ENCODE measurements at regions not wholly inside any gene's neighbourhood (a gene's known extent, or its start where the extent isn't known, plus 50 kb on each side); places are given as distances from the start of the nearest gene placed in this dataset.

GRCh38 chr15:29637555-29637954 is 184.7 kb downstream of the TJP1 start:
- Histone ChIP-seq H3K23me2 (ENCODE audit: insufficient read length, low read depth, low read length, poor library complexity, severe bottlenecking) (no peaks in the 10 kb centered on the region), H3K9ac (ENCODE audit: extremely low read depth, insufficient read length, low read length) (no peak overlapping the region), H2BK120ac (ENCODE audit: low read depth, low read length, poor library complexity, severe bottlenecking) (no peak overlapping the region), H3K56ac (ENCODE audit: insufficient read length, low read depth, low read length) (no peak overlapping the region), H3K14ac (ENCODE audit: insufficient read depth, low read length) (no peak overlapping the region), H2BK15ac (ENCODE audit: low read depth, low read length) (no peak overlapping the region), H2AFZ (ENCODE audit: low read length) (no peak overlapping the region), H3K4me1 (ENCODE audit: insufficient read depth, low read length) (peaks cover 3% of the 10 kb centered on the region; the same call in 1 of the 2 replicates), H3K9me3 (ENCODE audit: control insufficient read depth, low read depth, low read length) (no peaks in the 10 kb centered on the region), H3K79me2 (ENCODE audit: insufficient read depth, low read length) (no peaks in the 10 kb centered on the region), H4K20me1 (ENCODE audit: control insufficient read depth, insufficient read depth, insufficient read length) (no peaks in the 10 kb centered on the region), H3K23ac (ENCODE audit: insufficient read length, low read depth, low read length) (no peak overlapping the region), H3K27me3 (ENCODE audit: insufficient read depth, low read length) (no peaks in the 10 kb centered on the region; the same call in 1 of the 2 replicates), H4K8ac (replicated peaks; ENCODE audit: insufficient read length, low read depth, low read length) (no peak overlapping the region), H3K4me2 (ENCODE audit: insufficient read depth, insufficient read length, low read length) (no peak overlapping the region), H3T11ph (ENCODE audit: low read length) (no peak overlapping the region), H4K5ac (ENCODE audit: insufficient read length, low read depth, low read length) (no peak overlapping the region), H2BK5ac (ENCODE audit: insufficient read length, low read length) (no peak overlapping the region), H2AK5ac (ENCODE audit: insufficient read length, low read length) (no peak overlapping the region), H2BK12ac (ENCODE audit: insufficient read length, low read depth, low read length) (no peak overlapping the region), H3K18ac (ENCODE audit: insufficient read length, low read depth, low read length) (no peak overlapping the region), H3K79me1 (ENCODE audit: insufficient read depth, low read depth, low read length, poor library complexity, severe bottlenecking) (no peaks in the 10 kb centered on the region), H2BK20ac (ENCODE audit: low read depth, low read length, poor library complexity, severe bottlenecking) (no peak overlapping the region), H4K91ac (ENCODE audit: insufficient read length, low read depth, low read length) (no peak overlapping the region), H3K4ac (ENCODE audit: low read depth, low read length) (no peak overlapping the region), H3K27ac (ENCODE audit: insufficient read length, low read depth, low read length) (no peak overlapping the region)
- Mint-ChIP-seq H3K27me3 (ENCODE audit: low read depth) (peaks cover 2% of the 10 kb centered on the region), H3K4me1 (peaks cover 8 to 10% of the 10 kb centered on the region in 2 experiments), H3K9me3 (peaks cover 6 to 8% of the 10 kb centered on the region in 2 experiments; a peak in 4 of 5 replicates), H3K4me3 (no peak overlapping the region), H3K36me3 (ENCODE audit: insufficient read depth in 1 of 3, low read depth in 3 of 3) (peaks cover 0 to 5% (median 0%) of the 10 kb centered on the region in 3 experiments; a peak in 2 of 7 replicates), H3K27ac (no peak overlapping the region; a peak in 1 of 7 replicates)
- WGBS (ENCODE audit: extremely low coverage, insufficient read length, low lambda C conversion rate) = no CpG with 5 or more reads among the region's 7 CpGs
- TF ChIP-seq CTCF (conservative IDR thresholded peaks at IDR 0.05) = no peak
- no peak for DNase-seq

Measured in H9 (cell line).